ENCODE measurements at regions not wholly inside any gene's neighbourhood (a gene's known extent, or its start where the extent isn't known, plus 50 kb on each side); places are given as distances from the start of the nearest gene placed in this dataset.

DNA sequence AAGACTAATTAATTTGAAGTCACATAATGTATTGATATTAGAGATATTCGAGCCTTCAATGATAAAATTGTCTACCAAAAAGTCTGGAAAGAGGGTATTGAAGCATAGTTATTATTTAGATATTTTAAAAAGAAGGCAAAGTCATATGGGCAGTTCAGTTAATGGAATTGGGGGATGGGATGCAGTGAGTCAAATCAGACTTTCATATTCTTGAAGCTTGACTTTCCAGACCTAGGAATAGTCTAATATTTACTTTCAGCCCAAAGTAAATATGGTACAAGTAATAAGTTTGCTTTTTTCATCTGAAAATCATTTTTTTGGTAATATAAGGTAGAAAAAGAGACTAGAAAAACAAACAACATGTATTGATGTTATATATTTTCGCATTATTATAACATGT, 2017.8 kb downstream of the C4orf33 start:
- no peak overlapping the region for H3K4me2 ChIP-seq (ENCODE audit: low read length)
- no peaks in the 10 kb centered on the region for H3K9me2 ChIP-seq (ENCODE audit: insufficient read depth, low read length)
- H2AFZ ChIP-seq (ENCODE audit: low read depth, low read length) = no peak overlapping the region
- H3K9ac ChIP-seq (ENCODE audit: low read length) = no peak overlapping the region
- H3F3A ChIP-seq (ENCODE audit: insufficient read depth, low read length, poor library complexity, severe bottlenecking) = no peaks in the 10 kb centered on the region
- no peaks in the 10 kb centered on the region for H3K27me3 ChIP-seq (ENCODE audit: insufficient read depth, low read depth, low read length)
- no peaks in the 10 kb centered on the region for H3K79me2 ChIP-seq (replicated peaks; ENCODE audit: insufficient read depth, low read length)
- no peaks in the 10 kb centered on the region for H3K9me3 ChIP-seq (ENCODE audit: low read length)
- no peaks in the 10 kb centered on the region for H4K20me1 ChIP-seq (ENCODE audit: insufficient read depth)
- TF ChIP-seq REST (IDR thresholded peaks at IDR 0.05; ENCODE audit: borderline replicate concordance) (no peak), TAF1 (IDR thresholded peaks at IDR 0.05; ENCODE audit: low read depth) (no peak)
- TF ChIP-seq, protein P1, sequence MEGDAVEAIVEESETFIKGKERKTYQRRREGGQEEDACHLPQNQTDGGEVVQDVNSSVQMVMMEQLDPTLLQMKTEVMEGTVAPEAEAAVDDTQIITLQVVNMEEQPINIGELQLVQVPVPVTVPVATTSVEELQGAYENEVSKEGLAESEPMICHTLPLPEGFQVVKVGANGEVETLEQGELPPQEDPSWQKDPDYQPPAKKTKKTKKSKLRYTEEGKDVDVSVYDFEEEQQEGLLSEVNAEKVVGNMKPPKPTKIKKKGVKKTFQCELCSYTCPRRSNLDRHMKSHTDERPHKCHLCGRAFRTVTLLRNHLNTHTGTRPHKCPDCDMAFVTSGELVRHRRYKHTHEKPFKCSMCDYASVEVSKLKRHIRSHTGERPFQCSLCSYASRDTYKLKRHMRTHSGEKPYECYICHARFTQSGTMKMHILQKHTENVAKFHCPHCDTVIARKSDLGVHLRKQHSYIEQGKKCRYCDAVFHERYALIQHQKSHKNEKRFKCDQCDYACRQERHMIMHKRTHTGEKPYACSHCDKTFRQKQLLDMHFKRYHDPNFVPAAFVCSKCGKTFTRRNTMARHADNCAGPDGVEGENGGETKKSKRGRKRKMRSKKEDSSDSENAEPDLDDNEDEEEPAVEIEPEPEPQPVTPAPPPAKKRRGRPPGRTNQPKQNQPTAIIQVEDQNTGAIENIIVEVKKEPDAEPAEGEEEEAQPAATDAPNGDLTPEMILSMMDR (IDR thresholded peaks at IDR 0.05; ENCODE audit: poor library complexity, severe bottlenecking) = no peak
- no peaks in the 10 kb centered on the region for H3K36me3 ChIP-seq (ENCODE audit: insufficient read depth, low read length)
- H3K27ac ChIP-seq (ENCODE audit: low read length) = no peak overlapping the region
- no peak overlapping the region for H3K4me3 ChIP-seq (ENCODE audit: low read length)

DNA sequence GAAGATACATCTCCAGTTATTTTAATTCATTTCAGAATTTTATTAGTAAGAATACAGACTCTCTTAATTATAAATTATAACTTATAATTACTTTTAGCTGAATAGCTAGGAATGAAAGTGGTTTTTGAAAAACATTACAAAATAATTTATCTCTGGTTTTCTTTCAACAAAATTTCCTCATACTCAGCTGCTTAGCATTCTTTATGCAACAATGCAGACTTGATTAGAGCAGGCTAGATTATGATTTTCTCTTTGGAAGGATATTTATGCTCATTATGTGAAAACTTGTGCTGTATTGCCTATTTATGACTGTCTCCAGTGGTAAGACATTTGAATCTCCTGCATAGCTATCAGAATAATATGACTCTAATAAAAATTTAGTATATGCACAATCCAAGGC, 2023.7 kb downstream of the C4orf33 start:
- Histone ChIP-seq H3F3A (ENCODE audit: insufficient read depth, low read length, poor library complexity, severe bottlenecking) (no peaks in the 10 kb centered on the region), H3K9ac (ENCODE audit: low read length) (no peak overlapping the region), H3K9me3 (ENCODE audit: low read length) (no peaks in the 10 kb centered on the region), H3K4me2 (ENCODE audit: low read length) (no peak overlapping the region), H3K9me2 (ENCODE audit: insufficient read depth, low read length) (no peaks in the 10 kb centered on the region), H3K4me3 (ENCODE audit: low read length) (no peak overlapping the region), H3K27ac (ENCODE audit: low read length) (no peak overlapping the region), H3K27me3 (ENCODE audit: insufficient read depth, low read depth, low read length) (no peaks in the 10 kb centered on the region), H4K20me1 (ENCODE audit: insufficient read depth) (no peaks in the 10 kb centered on the region), H3K79me2 (replicated peaks; ENCODE audit: insufficient read depth, low read length) (no peaks in the 10 kb centered on the region), H2AFZ (ENCODE audit: low read depth, low read length) (no peak overlapping the region), H3K36me3 (ENCODE audit: insufficient read depth, low read length) (no peaks in the 10 kb centered on the region)
- no peak for TF ChIP-seq MXI1 (conservative IDR thresholded peaks at IDR 0.05; ENCODE audit: poor library complexity, severe bottlenecking)
- TF ChIP-seq, protein P1 (IDR thresholded peaks at IDR 0.05; ENCODE audit: poor library complexity, severe bottlenecking) = no peak
- no peak for TF ChIP-seq EZH2 (IDR thresholded peaks at IDR 0.05; ENCODE audit: borderline replicate concordance, insufficient read depth, low read length, poor library complexity, severe bottlenecking)
- no peak for TF ChIP-seq POLR2AphosphoS5 (IDR thresholded peaks at IDR 0.05)
- no peak for TF ChIP-seq EP300 (conservative IDR thresholded peaks at IDR 0.05; ENCODE audit: poor library complexity, severe bottlenecking)
- no peak for TF ChIP-seq RAD21 (conservative IDR thresholded peaks at IDR 0.05)
- TF ChIP-seq SMC3 (conservative IDR thresholded peaks at IDR 0.05; ENCODE audit: poor library complexity) = no peak
- TF ChIP-seq REST (IDR thresholded peaks at IDR 0.05; ENCODE audit: borderline replicate concordance) = no peak
- no peak for TF ChIP-seq TAF1 (IDR thresholded peaks at IDR 0.05; ENCODE audit: low read depth)

Data from neural cell (in vitro differentiated cells).